Colonic mucosa (tissue), 4 donors: ENCODE measurements at regions not wholly inside any gene's neighbourhood (a gene's known extent, or its start where the extent isn't known, plus 50 kb on each side); places are given as distances from the start of the nearest gene placed in this dataset.

Experiments
- DNase-seq: peaks from one replicate; pipeline ENCODE4 v3.0.0-alpha.2; 2020
- H3K27ac ChIP-seq: fragments of 200-600 bp; one replicate; pipeline ENCODE4 v1.8.0; 2021
- H3K27me3 ChIP-seq: fragments of 200-600 bp; one replicate; pipeline ENCODE4 v1.8.0; 2021
- H3K36me3 ChIP-seq: fragments of 200-600 bp; one replicate; pipeline ENCODE4 v1.8.0; 2021
- H3K4me1 ChIP-seq: fragments of 200-600 bp; one replicate; pipeline ENCODE4 v1.8.0; 2021; ENCODE audit warnings: mild to moderate bottlenecking
- H3K4me3 ChIP-seq: fragments of 200-600 bp; one replicate; pipeline ENCODE4 v1.8.0; 2021
- H3K9ac ChIP-seq, 2 donors: one replicate each; pipeline ENCODE4 v1.7.0; 2013; ENCODE audit warnings: control low read depth in 2 of 2, low read depth in 2 of 2, low read length in 2 of 2
- H3K9me3 ChIP-seq: fragments of 200-600 bp; one replicate; pipeline ENCODE4 v1.8.0; 2021
- intact Hi-C: fragments of 100-400 bp; cut with DNase I; formaldehyde crosslinking; loops from one replicate; pipeline ENCODE4 v1.14.1; 2022
- TF ChIP-seq, protein P1 (sequence below): fragments of 200-600 bp; IDR thresholded peaks from one replicate; pipeline ENCODE4 v1.8.0; 2022; ENCODE audit warnings: antibody characterized with exemption, mild to moderate bottlenecking
- donor health status: healthy.
- donor health status: DM: no; HTN: no; CAD: no.
- donor health status: DM: no; HTN: no; CAD: no.

DNA sequence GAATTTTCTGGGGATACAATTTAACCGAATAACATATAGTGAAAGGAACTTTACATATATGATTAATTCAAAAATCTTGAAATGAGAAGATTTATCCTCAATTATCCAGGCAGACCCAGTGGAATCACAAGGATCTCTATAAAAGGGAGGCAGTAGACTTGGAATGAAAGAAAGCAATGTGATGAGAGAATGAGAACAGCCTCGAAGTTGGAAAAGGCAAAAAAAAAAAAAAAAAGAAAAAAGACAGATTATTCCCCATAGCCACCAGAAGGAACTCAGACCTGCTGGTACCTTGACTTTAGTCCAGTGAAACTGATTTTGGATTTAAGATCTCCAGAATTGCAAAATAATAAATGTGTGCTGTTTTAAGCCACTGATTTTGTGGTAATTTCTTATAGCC is 416.3 kb upstream of the OR4E1 start:
- no peaks in the 10 kb centered on the region for H3K9me3 ChIP-seq
- no peak overlapping the region for H3K4me3 ChIP-seq
- intact Hi-C loops: no loop called here
- no peak overlapping the region for H3K27ac ChIP-seq
- no peaks in the 10 kb centered on the region for H3K4me1 ChIP-seq
- DNase-seq: no peak
- no peak overlapping the region for H3K9ac ChIP-seq
- TF ChIP-seq, protein P1, sequence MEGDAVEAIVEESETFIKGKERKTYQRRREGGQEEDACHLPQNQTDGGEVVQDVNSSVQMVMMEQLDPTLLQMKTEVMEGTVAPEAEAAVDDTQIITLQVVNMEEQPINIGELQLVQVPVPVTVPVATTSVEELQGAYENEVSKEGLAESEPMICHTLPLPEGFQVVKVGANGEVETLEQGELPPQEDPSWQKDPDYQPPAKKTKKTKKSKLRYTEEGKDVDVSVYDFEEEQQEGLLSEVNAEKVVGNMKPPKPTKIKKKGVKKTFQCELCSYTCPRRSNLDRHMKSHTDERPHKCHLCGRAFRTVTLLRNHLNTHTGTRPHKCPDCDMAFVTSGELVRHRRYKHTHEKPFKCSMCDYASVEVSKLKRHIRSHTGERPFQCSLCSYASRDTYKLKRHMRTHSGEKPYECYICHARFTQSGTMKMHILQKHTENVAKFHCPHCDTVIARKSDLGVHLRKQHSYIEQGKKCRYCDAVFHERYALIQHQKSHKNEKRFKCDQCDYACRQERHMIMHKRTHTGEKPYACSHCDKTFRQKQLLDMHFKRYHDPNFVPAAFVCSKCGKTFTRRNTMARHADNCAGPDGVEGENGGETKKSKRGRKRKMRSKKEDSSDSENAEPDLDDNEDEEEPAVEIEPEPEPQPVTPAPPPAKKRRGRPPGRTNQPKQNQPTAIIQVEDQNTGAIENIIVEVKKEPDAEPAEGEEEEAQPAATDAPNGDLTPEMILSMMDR: no peak
- no peaks in the 10 kb centered on the region for H3K36me3 ChIP-seq
- no peaks in the 10 kb centered on the region for H3K27me3 ChIP-seq

DNA sequence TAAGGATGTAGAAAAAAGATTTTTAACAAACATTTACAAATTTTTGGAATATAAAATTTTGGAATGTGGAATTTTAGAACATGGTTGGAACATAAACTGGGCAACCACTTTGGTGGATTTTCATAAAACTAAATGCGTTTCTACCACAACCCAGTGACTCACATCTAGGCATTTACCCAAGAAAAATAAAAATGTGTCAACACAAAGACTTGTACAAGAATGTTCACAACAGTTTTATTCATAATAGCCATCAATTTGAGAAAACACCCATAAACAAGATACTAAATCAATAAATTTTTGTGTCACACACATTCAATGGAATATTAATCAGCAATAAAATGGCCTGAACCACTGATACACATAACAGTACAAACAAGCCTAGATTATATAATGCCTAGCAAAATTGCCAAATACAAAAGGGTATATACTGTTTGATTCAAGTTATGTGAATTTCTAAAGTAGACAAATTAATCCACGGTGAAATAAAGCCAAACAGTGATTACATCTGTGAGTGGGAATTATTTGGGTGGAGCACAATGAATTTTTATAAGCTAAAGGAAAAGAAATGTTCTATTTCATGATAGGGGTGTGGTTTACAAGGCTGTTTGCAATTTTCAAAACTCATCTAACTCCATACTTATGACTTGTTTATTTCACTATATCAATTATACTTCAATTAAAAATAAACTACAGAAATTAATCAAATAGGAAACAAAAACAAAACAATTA is 415.2 kb upstream of the OR4E1 start:
- Histone ChIP-seq H3K27ac (no peak overlapping the region), H3K36me3 (no peaks in the 10 kb centered on the region), H3K4me3 (no peak overlapping the region), H3K4me1 (no peaks in the 10 kb centered on the region), H3K9ac (no peak overlapping the region), H3K9me3 (no peaks in the 10 kb centered on the region), H3K27me3 (no peaks in the 10 kb centered on the region)
- TF ChIP-seq, protein P1: no peak
- no peak for DNase-seq
- intact Hi-C loops: no loop called here

DNA sequence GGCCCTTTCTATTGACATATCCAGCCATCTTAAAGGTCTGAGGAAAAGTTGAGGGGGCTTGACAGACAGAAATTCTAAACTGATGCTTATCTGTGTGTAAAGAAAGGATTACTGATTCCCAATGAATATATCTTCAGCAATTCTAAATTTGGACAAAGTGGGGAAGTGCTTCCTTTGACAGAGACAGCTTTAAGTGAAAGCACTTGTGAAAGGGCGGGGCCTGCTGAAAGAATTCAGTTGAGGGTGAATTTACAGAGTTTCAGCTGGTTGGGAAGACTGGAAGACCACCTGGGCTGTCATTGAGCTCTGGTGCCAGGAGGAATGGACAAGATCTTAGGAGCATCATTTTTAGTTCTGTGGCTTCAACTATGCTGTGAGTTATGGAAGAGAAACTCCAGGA is 412.5 kb upstream of the OR4E1 start:
- no peak overlapping the region for H3K9ac ChIP-seq
- no peak overlapping the region for H3K27ac ChIP-seq
- TF ChIP-seq, protein P1: no peak
- H3K4me1 ChIP-seq: no peaks in the 10 kb centered on the region
- H3K27me3 ChIP-seq: peaks cover 3% of the 10 kb centered on the region
- H3K36me3 ChIP-seq: no peaks in the 10 kb centered on the region
- intact Hi-C loops: no loop called here
- H3K4me3 ChIP-seq: no peak overlapping the region
- no peak for DNase-seq
- H3K9me3 ChIP-seq: no peaks in the 10 kb centered on the region

DNA sequence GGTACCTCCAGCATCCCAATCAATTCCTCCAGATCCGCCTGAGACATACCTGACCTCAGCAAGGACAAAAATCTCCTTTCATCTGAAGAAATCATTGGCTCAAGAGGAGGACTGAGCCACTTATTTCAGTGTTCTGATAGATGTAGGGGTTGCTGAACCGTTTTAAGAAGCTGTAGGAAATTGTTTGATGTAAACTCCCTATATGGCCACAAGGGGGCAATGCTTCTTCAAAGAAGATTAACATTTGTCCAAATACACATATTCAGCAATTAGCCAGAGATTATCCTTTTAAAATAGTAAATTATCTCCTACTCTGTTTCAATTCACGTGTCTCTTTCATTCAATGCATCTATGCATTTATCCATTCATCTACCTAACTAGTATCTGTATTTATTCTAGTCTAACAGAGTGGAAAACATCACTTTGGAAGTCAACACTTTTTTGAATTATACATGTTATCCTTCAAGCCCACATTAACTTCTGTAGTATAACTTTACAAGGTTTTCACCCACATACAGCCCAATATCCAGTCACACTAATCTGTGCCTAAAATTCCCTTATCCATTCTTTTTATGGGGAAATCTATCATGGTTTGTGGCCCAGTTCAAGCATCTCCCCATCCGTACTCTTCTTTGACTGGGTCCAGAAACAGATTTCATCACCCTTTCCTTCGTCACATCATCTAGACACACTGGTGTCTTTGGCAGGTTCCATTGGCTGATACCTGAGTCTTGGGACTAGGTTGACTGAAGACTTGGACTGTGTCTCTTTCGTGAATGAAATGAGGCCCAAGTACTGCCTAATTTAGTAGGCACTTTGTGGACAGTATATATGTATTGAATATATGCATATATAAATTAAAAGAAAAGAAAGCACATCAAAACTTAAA is 411.0 kb upstream of the OR4E1 start:
- Histone ChIP-seq H3K27ac (no peak overlapping the region), H3K9me3 (no peaks in the 10 kb centered on the region), H3K9ac (no peak overlapping the region), H3K4me3 (no peak overlapping the region), H3K36me3 (no peaks in the 10 kb centered on the region), H3K27me3 (peaks cover 3% of the 10 kb centered on the region), H3K4me1 (no peaks in the 10 kb centered on the region)
- intact Hi-C loops: no loop called here
- TF ChIP-seq, protein P1: peak; percentile 74
- DNase-seq: peak; percentile 30

DNA sequence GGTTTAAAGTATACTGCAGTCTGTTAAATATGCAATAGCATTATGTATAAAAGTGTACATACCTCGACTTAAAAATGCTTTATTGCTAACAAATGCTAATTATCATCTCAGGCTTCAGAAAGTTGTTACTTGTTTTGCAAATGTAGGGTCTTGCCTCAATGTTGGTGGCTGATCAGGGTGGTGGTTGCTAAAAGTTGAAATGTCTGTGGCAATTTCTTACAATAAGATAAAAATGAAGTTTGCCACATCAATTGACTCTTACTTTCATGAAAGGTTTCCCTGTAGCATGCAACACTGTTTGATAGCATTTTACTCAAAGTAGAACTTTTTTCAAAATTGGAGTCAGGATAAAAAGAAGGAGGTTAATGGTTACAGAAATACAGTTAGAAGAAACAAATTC is 407.7 kb upstream of the OR4E1 start:
- H3K4me1 ChIP-seq: no peaks in the 10 kb centered on the region
- intact Hi-C loops: no loop called here
- TF ChIP-seq, protein P1: no peak
- DNase-seq: no peak
- H3K36me3 ChIP-seq: no peaks in the 10 kb centered on the region
- H3K9me3 ChIP-seq: no peaks in the 10 kb centered on the region
- H3K27me3 ChIP-seq: peaks cover 3% of the 10 kb centered on the region
- H3K9ac ChIP-seq: no peak overlapping the region
- no peak overlapping the region for H3K27ac ChIP-seq
- no peak overlapping the region for H3K4me3 ChIP-seq
